NCI-H146 treated with DMSO at 0.1 percent for 48 hours (cell line): ENCODE measurements at regions not wholly inside any gene's neighbourhood (a gene's known extent, or its start where the extent isn't known, plus 50 kb on each side); places are given as distances from the start of the nearest gene placed in this dataset.
"Not testable (repeated sequence)": the region's sequence is repeated elsewhere in the genome, so short reads cannot be mapped to it uniquely, and the experiment has no call there.

ENCODE experiments used
- DNase-seq: peaks from one replicate; lab custom pipeline; 2025; ENCODE audit not compliant: unreplicated experiment; lab: John Stamatoyannopoulos, UW

DNA sequence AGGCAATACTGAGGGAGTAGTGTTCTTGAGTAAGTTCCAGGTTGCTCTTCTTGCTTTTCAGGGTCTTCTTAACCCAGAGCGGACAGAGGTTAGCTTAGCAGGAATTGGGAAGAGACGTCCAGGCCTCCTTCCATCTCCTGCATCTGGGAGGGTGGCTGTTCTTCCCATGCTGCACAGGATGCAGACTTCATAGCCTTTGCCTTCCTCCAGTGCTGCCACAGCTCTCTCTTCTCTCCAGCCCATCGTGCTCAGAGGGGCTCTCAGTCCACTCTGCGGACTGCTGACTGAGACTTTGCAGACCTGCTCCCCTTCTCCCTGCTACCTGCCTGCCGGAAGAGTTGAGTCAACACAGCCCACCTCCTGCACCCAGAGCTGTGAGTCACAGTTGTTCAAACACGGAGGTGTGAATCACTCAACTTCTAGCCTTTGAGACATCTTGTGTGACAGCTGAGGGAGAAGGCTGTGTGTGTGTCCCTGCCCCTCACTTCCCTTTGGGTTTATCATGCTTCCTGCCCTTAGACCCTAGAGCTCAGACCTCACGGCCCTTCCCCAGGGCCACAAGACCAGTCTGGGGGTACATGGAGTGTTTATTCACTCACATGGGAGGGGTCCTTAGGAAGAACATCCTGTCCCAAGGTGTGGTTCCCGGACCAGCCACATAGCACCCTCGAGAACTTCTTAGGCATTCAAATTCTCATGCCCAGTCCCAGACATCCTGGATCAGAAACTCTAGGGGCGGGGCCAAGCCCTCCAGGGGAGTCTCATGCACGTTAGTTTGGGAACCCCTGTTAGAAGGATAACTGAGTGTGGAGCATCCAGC is 158.3 kb upstream of the CACNA1E start:
- DNase-seq = no peak

GRCh38 chr1:181325765-181326164 is 157.6 kb upstream of the CACNA1E start:
- not testable (repeated sequence) for DNase-seq

DNA sequence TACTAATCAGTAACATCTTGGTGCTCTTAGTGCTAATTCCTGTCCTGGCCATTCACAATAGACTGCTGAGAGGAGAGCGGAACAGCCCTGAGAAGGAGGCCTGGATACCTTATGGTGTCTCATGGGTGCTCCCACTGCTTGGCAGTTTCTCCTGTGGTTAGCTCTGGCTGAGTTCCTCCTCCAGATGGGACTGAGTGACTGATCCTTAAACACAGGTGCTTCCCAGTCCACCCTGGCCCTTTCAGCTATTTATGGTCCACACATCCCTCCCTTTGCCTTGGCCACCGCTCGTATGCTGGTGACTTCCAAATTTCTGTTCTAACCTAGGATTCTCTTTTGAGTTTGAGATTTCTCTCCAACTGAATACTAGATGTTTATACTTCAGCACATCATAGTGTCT is 157.0 kb upstream of the CACNA1E start:
- no peak for DNase-seq

DNA sequence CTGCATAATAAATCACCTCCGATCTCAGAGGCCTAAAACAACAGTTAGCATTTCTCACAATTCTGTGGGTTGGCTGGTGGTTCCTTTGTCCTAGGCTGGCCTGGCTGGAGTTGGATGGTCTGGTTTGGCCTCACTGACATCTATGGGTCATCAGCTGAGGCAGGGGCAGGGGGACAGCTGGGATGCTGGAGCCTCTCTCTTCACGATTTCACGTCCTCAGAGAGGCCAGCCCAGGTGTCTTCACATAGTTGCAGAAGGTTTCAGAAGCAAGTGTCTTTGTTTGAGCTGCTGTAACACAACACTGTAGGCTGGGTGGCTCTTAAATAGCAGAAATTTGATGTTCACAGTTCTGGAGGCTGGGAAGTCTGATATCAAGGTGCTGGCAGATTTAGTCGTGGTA is 155.5 kb upstream of the CACNA1E start:
- no peak for DNase-seq

DNA sequence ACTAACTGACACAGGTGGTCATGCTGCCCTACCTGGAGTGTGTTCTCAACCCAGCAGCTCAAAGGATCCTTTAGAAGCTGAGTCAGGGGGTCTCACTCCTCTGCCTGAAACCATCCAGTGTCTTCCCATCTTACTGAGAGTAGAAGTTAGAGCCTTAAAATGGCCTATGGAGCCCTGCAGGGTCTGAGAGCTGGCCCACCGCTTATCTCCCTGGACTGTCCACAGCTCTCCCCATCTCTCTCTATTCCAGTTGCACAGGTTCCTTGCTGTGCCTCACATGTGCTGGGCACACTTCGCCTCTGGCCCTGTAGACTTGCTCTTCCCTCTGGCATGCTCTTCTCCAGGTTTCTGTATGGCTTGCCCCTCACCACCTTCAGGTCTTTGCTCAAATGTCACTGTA is 148.6 kb upstream of the CACNA1E start:
- DNase-seq = no peak

DNA sequence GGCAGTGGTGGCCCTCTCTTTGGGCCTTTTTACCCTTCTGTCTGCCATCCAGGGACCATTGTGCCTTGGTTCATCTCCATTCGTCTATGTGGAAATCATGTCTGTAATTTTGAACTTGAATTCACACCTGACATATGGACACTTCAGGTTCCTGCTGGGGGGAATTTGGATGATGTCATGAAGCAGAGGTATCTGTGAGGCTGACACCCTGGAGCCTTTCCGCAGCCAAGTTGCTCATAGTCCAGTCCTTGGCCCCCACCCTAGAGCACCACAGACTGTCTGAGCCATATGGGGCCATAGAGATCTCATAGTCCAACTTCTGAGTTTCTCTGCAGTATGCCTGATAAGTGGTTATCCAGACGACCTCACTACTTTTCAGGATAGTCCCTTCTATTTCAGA is 147.7 kb upstream of the CACNA1E start:
- DNase-seq = no peak

DNA sequence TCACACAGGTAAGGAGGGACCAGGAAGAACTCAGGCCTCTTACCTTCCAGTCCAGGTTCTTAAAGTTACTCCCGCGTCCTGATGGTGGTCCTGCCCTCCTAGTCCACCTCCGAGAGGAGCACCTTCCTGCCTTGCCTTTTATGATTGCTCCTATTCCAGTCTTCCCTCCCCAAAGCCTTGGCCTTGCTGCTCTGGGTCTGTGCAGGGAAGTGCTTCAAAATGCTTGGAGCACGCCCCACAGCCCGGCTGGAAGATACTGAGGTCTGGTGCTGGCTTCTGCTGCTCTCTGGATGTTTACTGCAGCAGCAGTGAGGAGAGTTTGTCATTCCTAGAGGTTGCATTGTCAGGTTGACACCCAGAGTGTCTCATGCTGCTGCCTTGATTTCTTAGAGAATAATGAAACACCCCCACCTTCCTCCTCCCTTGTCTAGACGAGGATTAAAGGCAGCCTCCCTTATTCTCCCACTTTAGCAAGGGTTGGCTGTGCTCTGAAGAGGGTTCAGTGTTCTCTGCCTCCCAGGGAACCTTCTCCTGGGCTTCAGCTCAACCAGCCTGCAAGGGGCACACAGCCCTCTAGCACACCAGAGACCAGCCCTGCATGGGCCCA is 142.2 kb upstream of the CACNA1E start:
- DNase-seq = no peak

GRCh38 chr1:181344091-181344490 is 139.2 kb upstream of the CACNA1E start:
- no peak for DNase-seq

- no peak for DNase-seq
Observed at GRCh38 chr1:181345146-181345545, 138.2 kb upstream of the CACNA1E start.

DNA sequence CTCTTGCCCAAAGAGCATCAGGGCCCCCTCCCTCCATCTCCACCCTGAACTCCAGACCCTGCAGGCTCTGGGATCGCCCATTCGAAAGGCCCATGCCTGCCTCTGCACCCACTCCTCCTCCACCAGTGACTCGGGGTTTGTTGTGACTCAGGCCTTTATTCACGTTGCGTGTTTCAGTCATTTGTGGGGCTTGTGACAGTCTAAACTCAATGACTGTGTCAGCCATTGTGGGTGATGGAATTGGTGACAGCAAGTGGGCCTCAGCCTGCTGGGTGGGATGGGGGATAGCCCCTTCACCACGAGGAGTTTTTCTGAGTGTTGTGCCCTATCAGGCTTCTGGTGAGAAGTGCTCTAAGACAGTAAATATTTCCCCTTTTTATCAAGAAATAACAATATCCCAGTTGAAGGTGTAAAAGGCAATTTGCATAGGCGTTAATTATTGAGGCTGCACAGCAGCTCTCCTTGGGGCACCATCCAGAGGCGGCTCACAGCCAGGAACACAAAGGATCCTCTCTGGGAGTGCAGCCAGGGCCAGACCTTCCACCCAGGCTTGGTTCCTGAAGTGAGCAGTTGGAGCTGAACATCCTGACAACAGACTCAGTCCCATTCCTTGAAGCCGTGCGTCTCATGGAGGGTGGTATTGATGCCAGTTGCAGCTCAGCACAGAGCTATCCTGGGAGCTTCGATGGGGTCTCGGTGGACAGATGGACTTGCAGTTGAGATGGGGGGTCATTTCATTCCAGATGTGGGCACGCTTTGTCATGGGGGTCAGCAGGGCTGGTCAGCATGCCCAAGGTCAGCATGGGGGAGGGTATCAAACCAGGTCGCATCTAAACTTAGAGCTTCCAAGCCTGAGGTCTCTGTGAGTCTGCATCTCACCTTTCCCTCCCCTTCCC is 135.6 kb upstream of the CACNA1E start:
- DNase-seq = no peak

GRCh38 chr1:181349512-181349911 is 133.8 kb upstream of the CACNA1E start:
- DNase-seq = no peak

DNA sequence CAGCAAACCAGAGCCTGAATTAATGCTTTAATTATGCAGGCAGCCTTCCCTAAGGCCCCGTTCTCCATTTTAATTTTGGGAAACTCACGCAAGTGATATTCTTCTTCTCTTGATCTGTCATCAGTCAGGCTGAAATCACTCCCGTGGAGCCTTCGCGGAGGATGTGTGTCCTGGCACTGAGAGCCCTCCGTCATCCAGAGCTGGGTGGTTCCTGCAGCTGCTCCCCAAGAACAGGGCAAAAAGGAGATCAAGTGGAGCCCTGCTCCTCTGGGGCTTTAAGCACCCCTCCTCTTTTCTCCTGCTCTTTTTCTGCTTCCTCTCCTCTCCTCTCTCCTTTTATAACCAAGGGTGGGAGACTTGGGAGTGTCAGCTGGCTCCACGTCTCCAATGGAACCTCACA is 133.2 kb upstream of the CACNA1E start:
- DNase-seq = no peak

- DNase-seq = no peak
Observed at GRCh38 chr1:181351740-181352139, 131.6 kb upstream of the CACNA1E start.

DNA sequence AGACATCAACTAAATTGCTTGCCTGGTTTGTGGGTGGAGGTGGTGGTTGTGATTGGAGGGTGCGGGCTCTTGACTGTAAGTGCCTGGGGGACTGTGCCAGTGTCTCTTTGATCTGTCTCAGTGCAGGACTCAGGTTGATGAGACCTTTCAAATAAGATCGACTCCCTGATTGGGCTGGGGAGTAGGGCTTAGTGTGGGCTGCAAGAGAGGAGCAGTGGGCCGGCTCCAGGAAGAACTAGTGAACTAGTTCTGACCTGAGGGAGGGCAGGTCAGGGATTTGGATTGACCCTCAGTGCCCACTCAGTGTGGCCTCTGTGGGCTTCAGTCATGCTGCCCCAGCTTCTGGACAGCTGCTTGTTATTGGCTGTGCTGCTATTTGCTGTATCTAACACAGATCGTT is 130.6 kb upstream of the CACNA1E start:
- no peak for DNase-seq

- no peak for DNase-seq
Observed at GRCh38 chr1:181353526-181353925, 129.8 kb upstream of the CACNA1E start.

DNA sequence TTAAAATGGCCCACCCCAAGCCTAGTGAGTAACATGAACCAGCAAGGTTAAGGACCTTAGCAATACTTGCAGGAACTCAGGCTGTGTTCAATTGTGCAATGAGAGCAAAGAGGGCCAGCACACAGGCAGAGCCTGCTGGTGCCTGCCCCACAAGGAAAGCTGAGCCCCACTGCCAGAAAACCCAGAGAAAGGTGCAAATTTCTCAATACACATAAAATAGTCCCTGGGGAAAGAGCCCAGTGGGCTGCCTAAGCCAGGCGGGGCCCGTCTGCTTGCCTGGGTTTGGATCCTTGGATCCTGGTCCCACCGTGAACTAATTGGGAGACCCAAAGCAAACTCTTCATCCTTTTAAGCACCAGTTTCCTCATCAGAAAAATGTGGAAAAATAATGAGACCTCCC is 128.5 kb upstream of the CACNA1E start:
- no peak for DNase-seq

- DNase-seq = no peak
Observed at GRCh38 chr1:181356505-181357340, 126.6 kb upstream of the CACNA1E start.

- DNase-seq = no peak
Observed at GRCh38 chr1:181359012-181359411, 124.3 kb upstream of the CACNA1E start.

GRCh38 chr1:181364801-181365200 is 118.5 kb upstream of the CACNA1E start:
- no peak for DNase-seq

DNA sequence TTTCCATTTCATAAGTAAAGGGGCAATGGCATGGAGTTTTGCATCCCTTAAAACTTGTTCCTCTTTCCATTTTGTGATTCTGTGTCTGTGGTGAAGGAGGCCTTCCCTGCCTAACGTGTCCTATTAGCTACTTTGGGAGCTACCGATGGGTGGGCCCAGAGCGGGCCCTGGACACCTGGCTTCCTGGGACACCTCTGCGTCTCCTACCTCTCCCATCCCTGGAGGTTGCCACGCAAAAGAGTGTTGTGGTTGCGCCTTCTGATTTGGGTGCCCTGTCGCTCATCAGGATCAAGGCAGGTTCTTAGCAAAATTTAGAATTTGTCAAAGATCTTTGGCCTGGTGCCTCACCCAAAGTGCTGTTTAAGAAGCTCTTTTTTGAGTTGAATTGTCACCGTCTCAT is 116.4 kb upstream of the CACNA1E start:
- DNase-seq = no peak

DNA sequence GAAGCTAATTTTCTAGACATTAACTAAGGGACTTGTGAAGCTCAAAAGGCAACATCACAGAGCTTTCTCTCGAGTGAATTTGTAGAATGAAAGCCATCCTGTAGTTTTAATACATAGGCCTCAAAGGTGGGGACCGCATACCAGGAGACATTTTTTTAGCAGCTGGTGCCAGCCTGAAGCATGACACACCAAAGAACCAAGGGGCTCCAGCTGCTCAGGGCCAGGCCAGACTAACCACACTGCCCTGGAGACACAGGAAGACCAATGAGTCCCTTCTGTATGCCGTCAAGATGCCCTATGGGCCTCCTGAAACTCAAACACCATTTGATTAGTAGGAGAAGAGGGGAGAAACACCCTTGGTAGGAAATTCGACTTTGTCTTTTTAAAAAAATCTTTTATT is 113.9 kb upstream of the CACNA1E start:
- DNase-seq = no peak
